ENCODE measurements at regions not wholly inside any gene's neighbourhood (a gene's known extent, or its start where the extent isn't known, plus 50 kb on each side); places are given as distances from the start of the nearest gene placed in this dataset.
"Not testable (repeated sequence)": the region's sequence is repeated elsewhere in the genome, so short reads cannot be mapped to it uniquely, and the experiment has no call there.

GRCh38 chr15:30470601-30471365 lies 56.7 kb upstream of the GOLGA8R start:
- WGBS (ENCODE audit: insufficient coverage): 0% methylated on average over 10 of the region's 89 CpGs
- H3K36me3 ChIP-seq (ENCODE audit: control insufficient read depth in 4 of 4, insufficient read depth in 4 of 4, low read length in 3 of 4); CTCF ChIA-PET; H3K4me1 ChIP-seq (ENCODE audit: control extremely low read depth in 1 of 4, control insufficient read depth in 4 of 4, insufficient read depth in 4 of 4, low read length in 3 of 4); DNase-seq; H3K27me3 ChIP-seq (replicated peaks in 2 of 5; ENCODE audit: control insufficient read depth in 4 of 5, insufficient read depth in 5 of 5, low read length in 4 of 5); H3K27ac ChIP-seq (ENCODE audit: insufficient read depth in 1 of 2, low read depth in 1 of 2, low read length in 2 of 2, poor library complexity in 1 of 2, severe bottlenecking in 2 of 2); H3K9me3 ChIP-seq (ENCODE audit: control extremely low read depth in 1 of 5, control insufficient read depth in 4 of 5, insufficient read depth in 2 of 5, low read depth in 1 of 5, low read length in 4 of 5); POLR2A ChIA-PET: not testable (repeated sequence)
- H3K4me3 ChIP-seq (ENCODE audit: control insufficient read depth in 1 of 7, extremely low read depth in 1 of 7, insufficient read depth in 4 of 7, low read depth in 2 of 7, low read length in 6 of 7): peak overlapping the region in 3 of 7 experiments; percentile 40 to 52 (median 44)

- H3K36me3 ChIP-seq (ENCODE audit: control insufficient read depth in 4 of 4, insufficient read depth in 4 of 4, low read length in 3 of 4); H3K27me3 ChIP-seq (replicated peaks in 2 of 5; ENCODE audit: control insufficient read depth in 4 of 5, insufficient read depth in 5 of 5, low read length in 4 of 5); CTCF ChIA-PET; DNase-seq; POLR2A ChIA-PET; H3K9me3 ChIP-seq (ENCODE audit: control extremely low read depth in 1 of 5, control insufficient read depth in 4 of 5, insufficient read depth in 2 of 5, low read depth in 1 of 5, low read length in 4 of 5); H3K27ac ChIP-seq (ENCODE audit: insufficient read depth in 1 of 2, low read depth in 1 of 2, low read length in 2 of 2, poor library complexity in 1 of 2, severe bottlenecking in 2 of 2); H3K4me1 ChIP-seq (ENCODE audit: control extremely low read depth in 1 of 4, control insufficient read depth in 4 of 4, insufficient read depth in 4 of 4, low read length in 3 of 4): not testable (repeated sequence)
- WGBS (ENCODE audit: insufficient coverage): no CpG with 5 or more reads among the region's 34 CpGs
- peak overlapping the region in 2 of 7 experiments; percentile 36 to 44 for H3K4me3 ChIP-seq (ENCODE audit: control insufficient read depth in 1 of 7, extremely low read depth in 1 of 7, insufficient read depth in 4 of 7, low read depth in 2 of 7, low read length in 6 of 7)
These were observed 57.3 kb upstream of the GOLGA8R start for GRCh38 chr15:30471366-30471749.

DNA sequence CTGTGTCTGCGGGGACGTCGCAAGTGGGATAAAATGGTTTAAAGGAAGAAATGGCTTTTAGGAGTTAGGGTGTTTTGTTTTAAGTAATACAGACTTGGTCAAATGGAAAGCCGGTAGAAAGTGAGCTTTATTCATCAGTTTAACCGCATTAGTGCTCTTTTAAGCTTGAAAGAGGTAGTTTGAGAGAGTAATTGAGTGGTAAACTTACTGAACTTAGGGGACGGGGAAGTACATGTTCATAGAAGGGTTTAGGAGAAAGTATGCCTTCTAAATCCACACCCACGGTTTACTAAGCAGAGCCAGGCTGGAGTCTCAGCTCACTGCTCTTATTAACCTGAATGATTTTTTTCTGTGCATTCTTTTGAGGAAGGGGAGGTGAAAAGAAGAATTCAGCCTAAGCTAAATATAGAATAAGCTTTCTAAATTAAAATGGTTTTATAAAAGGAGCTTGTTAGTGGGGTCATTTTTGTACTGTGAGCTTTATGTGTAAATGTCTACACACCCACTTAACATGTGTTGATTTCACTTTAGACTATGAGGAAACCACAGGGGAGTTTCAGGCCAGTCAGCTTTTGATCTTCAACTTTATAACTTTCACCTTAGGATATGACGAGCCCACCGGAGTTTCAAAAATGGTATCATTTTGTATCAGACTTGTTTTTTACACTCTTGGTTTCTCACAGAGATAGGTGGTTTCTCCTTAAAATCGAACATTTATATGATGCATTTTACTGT lies 57.9 kb upstream of the GOLGA8R start:
- POLR2A ChIA-PET; CTCF ChIA-PET; H3K4me1 ChIP-seq (ENCODE audit: control extremely low read depth in 1 of 4, control insufficient read depth in 4 of 4, insufficient read depth in 4 of 4, low read length in 3 of 4): not testable (repeated sequence)

GRCh38 chr15:30484887-30485286 lies 67.0 kb upstream of the GOLGA8Q start:
- POLR2A ChIA-PET; H3K4me3 ChIP-seq (ENCODE audit: control insufficient read depth in 1 of 7, extremely low read depth in 1 of 7, insufficient read depth in 4 of 7, low read depth in 2 of 7, low read length in 6 of 7); H3K27me3 ChIP-seq (replicated peaks in 2 of 5; ENCODE audit: control insufficient read depth in 4 of 5, insufficient read depth in 5 of 5, low read length in 4 of 5); H3K27ac ChIP-seq (ENCODE audit: insufficient read depth in 1 of 2, low read depth in 1 of 2, low read length in 2 of 2, poor library complexity in 1 of 2, severe bottlenecking in 2 of 2); DNase-seq; H3K36me3 ChIP-seq (ENCODE audit: control insufficient read depth in 4 of 4, insufficient read depth in 4 of 4, low read length in 3 of 4); CTCF ChIA-PET; H3K4me1 ChIP-seq (ENCODE audit: control extremely low read depth in 1 of 4, control insufficient read depth in 4 of 4, insufficient read depth in 4 of 4, low read length in 3 of 4); H3K9me3 ChIP-seq (ENCODE audit: control extremely low read depth in 1 of 5, control insufficient read depth in 4 of 5, insufficient read depth in 2 of 5, low read depth in 1 of 5, low read length in 4 of 5): not testable (repeated sequence)
- WGBS (ENCODE audit: insufficient coverage): 100% methylated on average over 2 of the region's 9 CpGs

More for the DNA sequence above, 57.9 kb upstream of the GOLGA8R start:
- not testable (repeated sequence) for DNase-seq; H3K27ac ChIP-seq (ENCODE audit: insufficient read depth in 1 of 2, low read depth in 1 of 2, low read length in 2 of 2, poor library complexity in 1 of 2, severe bottlenecking in 2 of 2); H3K36me3 ChIP-seq (ENCODE audit: control insufficient read depth in 4 of 4, insufficient read depth in 4 of 4, low read length in 3 of 4); H3K9me3 ChIP-seq (ENCODE audit: control extremely low read depth in 1 of 5, control insufficient read depth in 4 of 5, insufficient read depth in 2 of 5, low read depth in 1 of 5, low read length in 4 of 5); H3K27me3 ChIP-seq (replicated peaks in 2 of 5; ENCODE audit: control insufficient read depth in 4 of 5, insufficient read depth in 5 of 5, low read length in 4 of 5); H3K4me3 ChIP-seq (ENCODE audit: control insufficient read depth in 1 of 7, extremely low read depth in 1 of 7, insufficient read depth in 4 of 7, low read depth in 2 of 7, low read length in 6 of 7)
- WGBS (ENCODE audit: insufficient coverage): no CpG with 5 or more reads among the region's 10 CpGs

DNA sequence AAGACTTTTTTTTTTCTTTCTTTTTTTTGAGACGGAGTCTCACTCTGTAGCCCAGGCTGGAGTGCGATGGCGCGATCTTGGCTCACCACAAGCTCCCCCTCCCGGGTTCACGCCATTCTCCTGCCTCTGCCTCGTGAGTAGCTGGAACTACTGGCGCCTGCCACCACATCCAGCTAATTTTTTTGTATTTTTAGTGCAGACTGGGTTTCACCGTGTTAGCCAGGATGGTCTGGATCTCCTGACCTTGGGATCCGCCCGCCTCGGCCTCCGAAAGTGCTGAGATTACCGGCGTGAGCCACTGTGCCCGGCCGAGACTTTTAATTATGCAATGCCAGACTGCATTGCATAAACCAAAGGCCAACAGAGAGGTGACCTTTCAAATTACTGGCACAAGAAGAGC lies 62.6 kb upstream of the GOLGA8Q start:
- H3K27ac ChIP-seq (ENCODE audit: insufficient read depth in 1 of 2, low read depth in 1 of 2, low read length in 2 of 2, poor library complexity in 1 of 2, severe bottlenecking in 2 of 2): not testable (repeated sequence)
- WGBS (ENCODE audit: insufficient coverage): 96% methylated on average over 10 of the region's 17 CpGs

GRCh38 chr15:30490334-30490733 lies 61.5 kb upstream of the GOLGA8Q start:
- H3K4me3 ChIP-seq (ENCODE audit: control insufficient read depth in 1 of 7, extremely low read depth in 1 of 7, insufficient read depth in 4 of 7, low read depth in 2 of 7, low read length in 6 of 7); H3K9me3 ChIP-seq (ENCODE audit: control extremely low read depth in 1 of 5, control insufficient read depth in 4 of 5, insufficient read depth in 2 of 5, low read depth in 1 of 5, low read length in 4 of 5); H3K27ac ChIP-seq (ENCODE audit: insufficient read depth in 1 of 2, low read depth in 1 of 2, low read length in 2 of 2, poor library complexity in 1 of 2, severe bottlenecking in 2 of 2); H3K4me1 ChIP-seq (ENCODE audit: control extremely low read depth in 1 of 4, control insufficient read depth in 4 of 4, insufficient read depth in 4 of 4, low read length in 3 of 4); DNase-seq; H3K36me3 ChIP-seq (ENCODE audit: control insufficient read depth in 4 of 4, insufficient read depth in 4 of 4, low read length in 3 of 4); POLR2A ChIA-PET; CTCF ChIA-PET; H3K27me3 ChIP-seq (replicated peaks in 2 of 5; ENCODE audit: control insufficient read depth in 4 of 5, insufficient read depth in 5 of 5, low read length in 4 of 5): not testable (repeated sequence)
- WGBS (ENCODE audit: insufficient coverage): no CpG with 5 or more reads among the region's 1 CpG

More for the DNA sequence above, 62.6 kb upstream of the GOLGA8Q start:
- CTCF ChIA-PET; H3K4me3 ChIP-seq (ENCODE audit: control insufficient read depth in 1 of 7, extremely low read depth in 1 of 7, insufficient read depth in 4 of 7, low read depth in 2 of 7, low read length in 6 of 7); H3K4me1 ChIP-seq (ENCODE audit: control extremely low read depth in 1 of 4, control insufficient read depth in 4 of 4, insufficient read depth in 4 of 4, low read length in 3 of 4); H3K27me3 ChIP-seq (replicated peaks in 2 of 5; ENCODE audit: control insufficient read depth in 4 of 5, insufficient read depth in 5 of 5, low read length in 4 of 5); H3K9me3 ChIP-seq (ENCODE audit: control extremely low read depth in 1 of 5, control insufficient read depth in 4 of 5, insufficient read depth in 2 of 5, low read depth in 1 of 5, low read length in 4 of 5); POLR2A ChIA-PET; H3K36me3 ChIP-seq (ENCODE audit: control insufficient read depth in 4 of 4, insufficient read depth in 4 of 4, low read length in 3 of 4): not testable (repeated sequence)
- DNase-seq: peak in 1 of 3 donors; percentile 0

DNA sequence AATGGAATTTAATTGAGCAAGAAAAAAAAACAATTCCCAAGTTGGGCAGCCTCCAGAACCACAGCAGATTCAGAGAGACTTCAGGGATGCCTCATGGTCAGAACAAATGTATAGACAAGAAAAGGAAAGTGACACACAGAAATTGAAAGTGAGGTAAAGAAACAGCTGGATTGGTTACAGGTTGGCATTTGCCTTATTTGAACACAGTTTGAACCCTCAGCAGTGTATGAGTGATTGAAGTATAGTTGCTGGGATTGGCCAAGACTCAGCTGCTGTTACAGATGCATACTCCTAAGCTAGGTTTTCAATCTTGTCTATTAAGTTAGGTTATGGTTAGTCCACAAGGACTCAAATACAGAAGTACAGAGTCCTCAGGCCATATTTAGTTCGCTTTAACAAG lies 57.9 kb upstream of the GOLGA8Q start:
- H3K27ac ChIP-seq (ENCODE audit: insufficient read depth in 1 of 2, low read depth in 1 of 2, low read length in 2 of 2, poor library complexity in 1 of 2, severe bottlenecking in 2 of 2); H3K36me3 ChIP-seq (ENCODE audit: control insufficient read depth in 4 of 4, insufficient read depth in 4 of 4, low read length in 3 of 4); POLR2A ChIA-PET; H3K9me3 ChIP-seq (ENCODE audit: control extremely low read depth in 1 of 5, control insufficient read depth in 4 of 5, insufficient read depth in 2 of 5, low read depth in 1 of 5, low read length in 4 of 5); CTCF ChIA-PET; H3K4me3 ChIP-seq (ENCODE audit: control insufficient read depth in 1 of 7, extremely low read depth in 1 of 7, insufficient read depth in 4 of 7, low read depth in 2 of 7, low read length in 6 of 7); H3K4me1 ChIP-seq (ENCODE audit: control extremely low read depth in 1 of 4, control insufficient read depth in 4 of 4, insufficient read depth in 4 of 4, low read length in 3 of 4); DNase-seq; H3K27me3 ChIP-seq (replicated peaks in 2 of 5; ENCODE audit: control insufficient read depth in 4 of 5, insufficient read depth in 5 of 5, low read length in 4 of 5): not testable (repeated sequence)
- no CpG with 5 or more reads among the region's 1 CpG for WGBS (ENCODE audit: insufficient coverage)
